ENCODE measurements at regions not wholly inside any gene's neighbourhood (a gene's known extent, or its start where the extent isn't known, plus 50 kb on each side); places are given as distances from the start of the nearest gene placed in this dataset.

DNA sequence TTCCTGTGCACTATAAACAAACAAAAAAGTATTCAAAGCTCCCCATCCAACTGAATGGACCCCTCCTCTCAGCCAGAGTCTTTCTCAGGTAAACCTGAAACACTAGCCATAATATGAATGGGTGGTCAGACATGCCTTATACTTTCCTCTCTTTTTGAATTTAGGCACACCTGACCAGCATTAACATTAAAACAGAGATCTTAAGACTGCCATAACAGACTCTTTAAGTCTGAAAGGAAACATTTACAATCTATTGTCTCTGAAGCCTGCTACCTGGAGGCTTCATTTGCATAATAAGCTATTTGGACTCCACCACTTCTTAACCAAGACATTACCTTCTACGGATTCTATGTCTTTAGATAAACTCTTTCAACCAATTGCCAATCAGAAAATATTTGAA is 56.9 kb upstream of the SPIN4 start:
- Histone ChIP-seq H3K36me3 (ENCODE audit: insufficient read depth, low read length) (no peaks in the 10 kb centered on the region), H3K27me3 (ENCODE audit: insufficient read depth, low read length, poor library complexity) (no peaks in the 10 kb centered on the region), H3K4me3 (ENCODE audit: low read depth in 1 of 2, low read length in 2 of 2) (no peak overlapping the region), H3K4me1 (ENCODE audit: insufficient read depth, low read length) (no peaks in the 10 kb centered on the region), H3K9ac (ENCODE audit: low read depth, low read length) (no peak overlapping the region), H3K9me3 (ENCODE audit: insufficient read depth, low read length, severe bottlenecking) (no peaks in the 10 kb centered on the region), H3K4me2 (ENCODE audit: insufficient read depth, low read length) (no peak overlapping the region), H3K27ac (ENCODE audit: low read length) (no peak overlapping the region), H2AFZ (ENCODE audit: low read depth, low read length) (no peak overlapping the region), H3K79me2 (ENCODE audit: insufficient read depth, low read length) (no peaks in the 10 kb centered on the region), H4K20me1 (ENCODE audit: insufficient read depth, low read length) (no peaks in the 10 kb centered on the region)
- DNase-seq (no peak), ATAC-seq (ENCODE audit: insufficient read depth, low read depth) (no peak)
- no peak for TF ChIP-seq EZH2 (IDR thresholded peaks at IDR 0.05; ENCODE audit: borderline replicate concordance, low read depth, low read length, severe bottlenecking)
- TF ChIP-seq CTCF (IDR thresholded peaks at IDR 0.05; ENCODE audit: borderline replicate concordance, extremely low read depth, low read length, poor library complexity, severe bottlenecking): no peak

GRCh38 chrX:63404332-63404731 is 53.2 kb upstream of the SPIN4 start:
- H2AFZ ChIP-seq (ENCODE audit: low read depth, low read length): no peak overlapping the region
- H3K4me1 ChIP-seq (ENCODE audit: insufficient read depth, low read length): no peaks in the 10 kb centered on the region
- no peaks in the 10 kb centered on the region for H3K79me2 ChIP-seq (ENCODE audit: insufficient read depth, low read length)
- ATAC-seq (ENCODE audit: insufficient read depth, low read depth) (no peak), DNase-seq (no peak)
- no peak overlapping the region for H3K27ac ChIP-seq (ENCODE audit: low read length)
- no peaks in the 10 kb centered on the region for H3K36me3 ChIP-seq (ENCODE audit: insufficient read depth, low read length)
- TF ChIP-seq CTCF (IDR thresholded peaks at IDR 0.05; ENCODE audit: borderline replicate concordance, extremely low read depth, low read length, poor library complexity, severe bottlenecking) (no peak), EZH2 (IDR thresholded peaks at IDR 0.05; ENCODE audit: borderline replicate concordance, low read depth, low read length, severe bottlenecking) (no peak)
- H3K27me3 ChIP-seq (ENCODE audit: insufficient read depth, low read length, poor library complexity): no peaks in the 10 kb centered on the region
- H3K4me3 ChIP-seq (ENCODE audit: low read depth in 1 of 2, low read length in 2 of 2): no peak overlapping the region
- H4K20me1 ChIP-seq (ENCODE audit: insufficient read depth, low read length): no peaks in the 10 kb centered on the region
- no peak overlapping the region for H3K4me2 ChIP-seq (ENCODE audit: insufficient read depth, low read length)
- no peak overlapping the region for H3K9ac ChIP-seq (ENCODE audit: low read depth, low read length)
- no peaks in the 10 kb centered on the region for H3K9me3 ChIP-seq (ENCODE audit: insufficient read depth, low read length, severe bottlenecking)

- Histone ChIP-seq H3K79me2 (ENCODE audit: insufficient read depth, low read length) (no peaks in the 10 kb centered on the region), H3K4me1 (ENCODE audit: insufficient read depth, low read length) (no peaks in the 10 kb centered on the region), H2AFZ (ENCODE audit: low read depth, low read length) (no peak overlapping the region), H3K36me3 (ENCODE audit: insufficient read depth, low read length) (no peaks in the 10 kb centered on the region), H3K27me3 (ENCODE audit: insufficient read depth, low read length, poor library complexity) (no peaks in the 10 kb centered on the region), H3K9ac (ENCODE audit: low read depth, low read length) (no peak overlapping the region), H3K27ac (ENCODE audit: low read length) (no peak overlapping the region), H3K9me3 (ENCODE audit: insufficient read depth, low read length, severe bottlenecking) (no peaks in the 10 kb centered on the region), H4K20me1 (ENCODE audit: insufficient read depth, low read length) (no peaks in the 10 kb centered on the region), H3K4me2 (ENCODE audit: insufficient read depth, low read length) (no peak overlapping the region), H3K4me3 (ENCODE audit: low read depth in 1 of 2, low read length in 2 of 2) (no peak overlapping the region)
- DNase-seq (no peak), ATAC-seq (ENCODE audit: insufficient read depth, low read depth) (no peak)
- TF ChIP-seq CTCF (IDR thresholded peaks at IDR 0.05; ENCODE audit: borderline replicate concordance, extremely low read depth, low read length, poor library complexity, severe bottlenecking): no peak
- TF ChIP-seq EZH2 (IDR thresholded peaks at IDR 0.05; ENCODE audit: borderline replicate concordance, low read depth, low read length, severe bottlenecking): no peak
Observed at GRCh38 chrX:63402106-63402505, 51.0 kb upstream of the SPIN4 start.

Data from DND-41 (cell line).